ENCODE measurements at regions not wholly inside any gene's neighbourhood (a gene's known extent, or its start where the extent isn't known, plus 50 kb on each side); places are given as distances from the start of the nearest gene placed in this dataset.
"Not testable (repeated sequence)": the region's sequence is repeated elsewhere in the genome, so short reads cannot be mapped to it uniquely, and the experiment has no call there.

- not testable (repeated sequence) for TF ChIP-seq HDGF, FOXM1 (IDR thresholded peaks at IDR 0.05; ENCODE audit: borderline replicate concordance)
Measured at GRCh38 chr14:37784827-37785223, 189.4 kb downstream of the TTC6 start.

Data from HEK293T (cell line).